ENCODE measurements at regions not wholly inside any gene's neighbourhood (a gene's known extent, or its start where the extent isn't known, plus 50 kb on each side); places are given as distances from the start of the nearest gene placed in this dataset.

DNA sequence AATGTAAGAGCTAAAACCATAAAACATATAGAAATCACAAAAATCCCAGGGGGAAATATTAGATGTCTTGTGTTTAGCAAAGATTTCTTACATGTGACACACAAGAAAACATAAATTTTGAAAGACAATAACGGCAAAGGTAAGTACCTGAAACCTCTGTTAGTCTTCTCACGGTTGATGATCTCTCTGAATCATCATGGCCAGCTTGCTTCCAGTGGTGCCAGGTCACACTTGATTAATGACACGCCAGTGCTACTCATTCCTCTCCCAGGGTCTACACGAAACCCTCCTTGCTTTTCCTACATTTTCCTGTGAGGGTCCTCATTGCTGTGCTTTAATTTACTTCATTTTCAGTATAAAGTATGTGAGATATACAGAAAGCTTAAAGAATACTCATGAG is 114.4 kb upstream of the PARP11 start:
- H3K4me3 ChIP-seq (ENCODE audit: low read depth, low read length) = no peak overlapping the region
- DNase-seq (ENCODE audit: low read depth) = no peak
- TF ChIP-seq, protein P1, sequence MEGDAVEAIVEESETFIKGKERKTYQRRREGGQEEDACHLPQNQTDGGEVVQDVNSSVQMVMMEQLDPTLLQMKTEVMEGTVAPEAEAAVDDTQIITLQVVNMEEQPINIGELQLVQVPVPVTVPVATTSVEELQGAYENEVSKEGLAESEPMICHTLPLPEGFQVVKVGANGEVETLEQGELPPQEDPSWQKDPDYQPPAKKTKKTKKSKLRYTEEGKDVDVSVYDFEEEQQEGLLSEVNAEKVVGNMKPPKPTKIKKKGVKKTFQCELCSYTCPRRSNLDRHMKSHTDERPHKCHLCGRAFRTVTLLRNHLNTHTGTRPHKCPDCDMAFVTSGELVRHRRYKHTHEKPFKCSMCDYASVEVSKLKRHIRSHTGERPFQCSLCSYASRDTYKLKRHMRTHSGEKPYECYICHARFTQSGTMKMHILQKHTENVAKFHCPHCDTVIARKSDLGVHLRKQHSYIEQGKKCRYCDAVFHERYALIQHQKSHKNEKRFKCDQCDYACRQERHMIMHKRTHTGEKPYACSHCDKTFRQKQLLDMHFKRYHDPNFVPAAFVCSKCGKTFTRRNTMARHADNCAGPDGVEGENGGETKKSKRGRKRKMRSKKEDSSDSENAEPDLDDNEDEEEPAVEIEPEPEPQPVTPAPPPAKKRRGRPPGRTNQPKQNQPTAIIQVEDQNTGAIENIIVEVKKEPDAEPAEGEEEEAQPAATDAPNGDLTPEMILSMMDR (IDR thresholded peaks at IDR 0.05; ENCODE audit: insufficient read depth, low read length) = no peak

DNA sequence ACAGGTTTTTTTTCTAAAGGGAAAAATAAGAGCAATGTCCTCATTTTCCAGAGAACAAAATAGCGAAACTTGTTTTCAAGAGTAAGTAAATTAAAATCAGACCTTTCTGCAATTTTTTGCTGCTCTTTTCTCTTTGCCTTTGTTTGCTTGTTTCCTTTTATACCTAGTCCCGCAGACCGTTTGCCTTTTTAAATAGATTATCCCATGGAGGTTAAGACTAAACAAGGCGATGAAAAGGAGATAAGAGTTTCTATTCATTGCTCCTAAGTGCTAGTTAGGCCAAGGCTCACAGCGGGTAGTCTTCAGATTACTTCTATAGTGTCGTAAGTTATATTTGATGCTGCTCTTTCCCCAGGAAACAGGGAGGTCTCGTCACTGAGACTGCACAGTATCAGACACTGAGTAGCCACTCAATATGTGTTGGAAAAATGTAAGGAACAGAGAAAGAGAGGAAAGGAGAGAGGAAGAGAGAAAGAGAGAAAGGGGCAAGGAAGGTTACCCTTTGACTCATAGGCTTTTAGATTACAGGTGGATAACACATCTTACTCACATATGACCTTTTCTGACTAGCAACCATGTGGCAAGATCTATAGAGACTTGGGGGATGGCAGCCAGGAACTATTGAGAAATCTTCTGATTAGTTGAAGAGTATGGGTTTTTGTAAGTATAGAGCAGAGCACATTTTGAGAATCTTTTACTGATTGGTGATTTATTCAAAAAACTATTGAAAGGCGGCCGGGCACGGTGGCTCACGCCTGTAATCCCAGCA is 107.5 kb upstream of the PARP11 start:
- TF ChIP-seq, protein P1 (IDR thresholded peaks at IDR 0.05; ENCODE audit: insufficient read depth, low read length) = no peak
- H3K4me3 ChIP-seq (ENCODE audit: low read depth, low read length) = no peak overlapping the region
- no peak for DNase-seq (ENCODE audit: low read depth)

DNA sequence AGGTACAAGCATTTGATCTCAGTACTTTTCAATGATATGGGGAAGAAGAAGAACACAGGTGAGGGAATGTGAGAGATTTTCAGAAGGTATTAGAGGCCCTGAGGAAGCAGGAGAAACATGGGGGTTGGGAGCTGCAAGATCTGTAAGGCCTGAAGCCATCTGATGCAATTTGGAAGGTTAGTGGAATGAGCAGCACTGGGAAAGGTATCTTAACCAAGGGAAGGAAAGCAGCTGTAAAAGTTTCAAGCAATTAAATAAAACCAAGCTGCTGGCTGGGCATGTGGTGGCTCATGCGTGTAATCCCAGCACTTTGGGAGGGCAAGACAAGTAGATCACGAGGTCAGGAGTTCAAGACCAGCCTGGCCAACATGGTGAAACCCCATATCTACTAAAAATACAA is 104.4 kb upstream of the PARP11 start:
- no peak overlapping the region for H3K4me3 ChIP-seq (ENCODE audit: low read depth, low read length)
- no peak for DNase-seq (ENCODE audit: low read depth)
- TF ChIP-seq, protein P1 (IDR thresholded peaks at IDR 0.05; ENCODE audit: insufficient read depth, low read length) = no peak

DNA sequence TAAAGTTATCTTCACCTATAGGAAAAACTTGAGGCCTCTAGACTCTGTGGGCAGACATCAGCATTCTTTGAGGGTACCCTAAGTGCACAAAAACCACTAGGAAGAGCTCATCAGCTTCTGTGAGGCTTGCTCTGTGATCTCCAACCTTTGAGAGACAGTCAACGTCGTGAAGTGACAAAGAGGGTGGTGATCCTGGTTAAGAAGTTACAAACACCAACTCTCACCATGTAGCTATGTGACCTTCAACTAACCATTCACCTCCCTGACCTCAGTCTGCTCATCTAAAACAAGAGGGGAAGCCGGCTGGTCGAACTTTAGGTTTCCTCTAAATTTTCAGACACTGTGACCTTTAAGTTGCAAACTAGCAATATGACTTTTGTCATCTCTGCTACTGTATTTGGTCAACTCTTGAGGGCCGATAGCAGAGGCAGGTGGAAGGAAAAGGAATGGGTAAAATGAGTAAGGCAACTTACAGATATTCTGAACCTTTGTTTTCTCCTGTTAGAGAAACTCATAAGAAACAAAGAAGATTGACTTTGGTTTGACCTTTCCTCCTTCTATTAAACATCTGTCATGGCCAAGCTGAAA is 103.2 kb upstream of the PARP11 start:
- H3K4me3 ChIP-seq (ENCODE audit: low read depth, low read length) = no peak overlapping the region
- TF ChIP-seq, protein P1 (IDR thresholded peaks at IDR 0.05; ENCODE audit: insufficient read depth, low read length) = no peak
- no peak for DNase-seq (ENCODE audit: low read depth)

DNA sequence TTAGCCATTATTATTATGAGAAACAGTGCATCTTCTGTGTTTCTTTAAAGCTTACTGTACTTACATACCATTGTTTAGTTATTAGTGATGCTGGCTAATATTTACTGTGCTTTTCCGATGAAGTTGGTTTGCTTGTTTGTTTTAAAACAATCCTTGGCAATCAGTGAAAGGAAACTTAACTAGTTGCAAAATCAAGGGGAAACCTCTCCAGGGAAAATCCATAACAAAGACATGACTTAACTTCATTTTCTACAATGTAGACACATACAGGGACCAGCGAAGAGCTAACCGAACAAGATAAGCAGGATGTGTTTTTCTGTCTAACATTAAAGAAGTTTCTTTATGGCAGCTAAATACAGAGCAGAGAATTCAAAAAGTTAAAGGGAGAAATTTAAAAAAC is 102.5 kb upstream of the PARP11 start:
- DNase-seq (ENCODE audit: low read depth) = no peak
- TF ChIP-seq, protein P1 (IDR thresholded peaks at IDR 0.05; ENCODE audit: insufficient read depth, low read length) = no peak

DNA sequence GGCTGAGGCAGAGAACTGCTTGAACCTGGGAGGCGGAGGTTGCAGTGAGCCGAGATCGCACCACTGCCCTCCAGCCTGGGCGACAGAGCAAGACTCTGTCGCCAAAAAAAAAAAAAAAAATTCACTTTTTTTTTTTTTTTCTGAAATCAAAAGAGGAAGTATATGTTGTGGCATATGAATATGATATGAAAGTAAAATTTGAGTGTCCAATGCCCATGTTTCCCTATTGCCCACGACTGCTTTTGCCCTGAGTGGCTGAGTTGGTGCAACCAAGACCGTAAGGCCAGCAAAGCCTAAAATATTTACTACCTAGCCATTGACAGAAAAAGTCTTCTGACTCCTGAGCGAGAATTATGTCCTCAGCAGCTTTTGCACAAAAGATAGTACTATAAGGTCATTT is 101.7 kb upstream of the PARP11 start:
- TF ChIP-seq, protein P1 (IDR thresholded peaks at IDR 0.05; ENCODE audit: insufficient read depth, low read length) = no peak
- H3K4me3 ChIP-seq (ENCODE audit: low read depth, low read length) = no peak overlapping the region
- no peak for DNase-seq (ENCODE audit: low read depth)

More for the DNA sequence above, 102.5 kb upstream of the PARP11 start:
- no peak overlapping the region for H3K4me3 ChIP-seq (ENCODE audit: low read depth, low read length)

Data from fibroblast of the aortic adventitia (primary cell).